Vagina (tissue), 2 donors: ENCODE measurements at regions not wholly inside any gene's neighbourhood (a gene's known extent, or its start where the extent isn't known, plus 50 kb on each side); places are given as distances from the start of the nearest gene placed in this dataset.

Experiments used
- CTCF ChIP-seq, 3 experiments: fragments of 450-650 bp in 2 of 3; fragments of 200-600 bp in 1 of 3; sonication (generic) in 1 of 3; IDR thresholded peaks; one replicate each; pipeline ENCODE4 v1.5.1; 2017 to 2019; ENCODE audit warnings: antibody characterized with exemption in 3 of 3, mild to moderate bottlenecking in 2 of 3, moderate library complexity in 2 of 3
- POLR2A ChIP-seq, 2 donors: fragments of 450-650 bp; IDR thresholded peaks; one replicate each; pipeline ENCODE4 v1.6.1; 2017; ENCODE audit warnings: antibody characterized with exemption in 2 of 2, mild to moderate bottlenecking in 2 of 2, moderate library complexity in 2 of 2
- POLR2AphosphoS5 ChIP-seq, 2 donors: sonication (generic); formaldehyde crosslinking; IDR thresholded peaks; one replicate each; pipeline ENCODE4 v1.9.0; 2017; ENCODE audit warnings: antibody characterized with exemption in 2 of 2, mild to moderate bottlenecking in 2 of 2, low read depth in 1 of 2; ENCODE audit not compliant: insufficient read depth in 1 of 2

GRCh38 chr5:57780961-57781325 lies 298.3 kb upstream of the ACTBL2 start:
- no peak for TF ChIP-seq CTCF (IDR thresholded peaks at IDR 0.05)
- TF ChIP-seq POLR2AphosphoS5 (IDR thresholded peaks at IDR 0.05; ENCODE audit: insufficient read depth in 1 of 2, low read depth in 1 of 2), result no peak
- no peak for TF ChIP-seq POLR2A (IDR thresholded peaks at IDR 0.05)
